ENCODE measurements at regions not wholly inside any gene's neighbourhood (a gene's known extent, or its start where the extent isn't known, plus 50 kb on each side); places are given as distances from the start of the nearest gene placed in this dataset.
A peak's percentile ranks its signal among the peaks of the same experiment; 100 is the strongest.

- in situ Hi-C loops (cut with MboI; ENCODE audit: low sequenced_read_pairs) (no loop called here), intact Hi-C loops (cut with micrococcal nuclease) (no loop called here), dilution Hi-C loops (cut with HindIII; ENCODE audit: low sequenced_read_pairs, unreplicated experiment) (no loop called here)
- Histone ChIP-seq H2AFZ (replicated peaks; ENCODE audit: low read length, poor library complexity) (no peak overlapping the region), H3K18ac (ENCODE audit: low read depth, low read length) (no peak overlapping the region), H3K56ac (ENCODE audit: extremely low read depth, insufficient read depth, low read length) (no peak overlapping the region), H3K36me3 (ENCODE audit: control insufficient read depth, insufficient read depth, low read length) (no peaks in the 10 kb centered on the region), H2AK9ac (replicated peaks; ENCODE audit: low read depth, low read length, poor library complexity) (no peak overlapping the region), H2BK5ac (ENCODE audit: low read depth, low read length, poor library complexity, severe bottlenecking) (no peak overlapping the region), H3K4me1 (ENCODE audit: control insufficient read depth, insufficient read depth, low read length) (peaks cover 18% of the 10 kb centered on the region), H2BK20ac (ENCODE audit: low read depth, low read length) (no peak overlapping the region), H3K14ac (replicated peaks; ENCODE audit: low read depth, low read length) (no peak overlapping the region), H2BK15ac (ENCODE audit: low read depth, low read length) (no peak overlapping the region), H3K27me3 (ENCODE audit: control insufficient read depth, insufficient read depth, low read length) (no peaks in the 10 kb centered on the region; the same call in 1 of the 2 replicates), H2AK5ac (ENCODE audit: low read depth, low read length) (peak overlapping the region; percentile 28), H3K79me1 (ENCODE audit: low read depth in 1 of 2, low read length in 2 of 2) (no peaks in the 10 kb centered on the region), H3K9ac (ENCODE audit: low read depth, low read length) (no peak overlapping the region), H4K8ac (ENCODE audit: low read depth in 2 of 2, low read length in 2 of 2) (no peak overlapping the region), H3K9me1 (ENCODE audit: insufficient read depth, low read length) (no peaks in the 10 kb centered on the region), H3K4me3 (ENCODE audit: insufficient read depth, low read depth, low read length) (no peak overlapping the region), H3K4me2 (ENCODE audit: low read depth, low read length) (no peak overlapping the region), H3K4ac (ENCODE audit: low read depth, low read length) (no peak overlapping the region), H3K9me3 (ENCODE audit: control insufficient read depth, insufficient read depth, low read length) (no peaks in the 10 kb centered on the region), H4K20me1 (ENCODE audit: insufficient read depth, low read length) (no peaks in the 10 kb centered on the region), H4K91ac (ENCODE audit: insufficient read depth, low read depth, low read length) (no peak overlapping the region), H3K23ac (ENCODE audit: low read depth, low read length) (no peak overlapping the region), H4K5ac (ENCODE audit: low read depth, low read length) (no peak overlapping the region), H2BK120ac (ENCODE audit: low read depth, low read length) (no peak overlapping the region), H3K27ac (ENCODE audit: insufficient read depth, low read length) (no peak overlapping the region)
- POLR2A ChIA-PET (ENCODE audit: unreplicated experiment) = no interaction called here
- 83% methylated on average over 6 of the region's 21 CpGs; no CpG with 5 or more reads in 1 of the 2 experiments for WGBS, 2 experiments (ENCODE audit: extremely low coverage in 2 of 2, insufficient read length in 1 of 2)
- CTCF ChIA-PET = no interaction called here
- BruUV-seq (replicated peaks) = no TSS peak
- no peak for TF ChIP-seq SMC3 (IDR thresholded peaks at IDR 0.05; ENCODE audit: low read depth, low read length)
- TF ChIP-seq RAD21 (IDR thresholded peaks at IDR 0.05; ENCODE audit: low read length) = no peak
- TF ChIP-seq CHD1 (IDR thresholded peaks at IDR 0.05; ENCODE audit: low read depth, low read length) = no peak
- no peak for TF ChIP-seq MAZ (IDR thresholded peaks at IDR 0.05; ENCODE audit: borderline replicate concordance, low read depth, low read length)
- no peak for TF ChIP-seq ELK1 (IDR thresholded peaks at IDR 0.05; ENCODE audit: borderline replicate concordance, low read depth, low read length)
- no peak for TF ChIP-seq CTCF (conservative IDR thresholded peaks at IDR 0.05; ENCODE audit: low read depth, low read length)
- TF ChIP-seq RFX5 (IDR thresholded peaks at IDR 0.05; ENCODE audit: low read depth, low read length) = no peak
- no peak for TF ChIP-seq MXI1 (IDR thresholded peaks at IDR 0.05; ENCODE audit: borderline replicate concordance, low read depth, low read length)
- no peak for TF ChIP-seq USF2 (IDR thresholded peaks at IDR 0.05; ENCODE audit: low read depth, low read length)
- TF ChIP-seq BHLHE40 (IDR thresholded peaks at IDR 0.05; ENCODE audit: low read depth, low read length) = no peak
- no peak for TF ChIP-seq RCOR1 (IDR thresholded peaks at IDR 0.05; ENCODE audit: insufficient replicate concordance, low read length)
- no peak for TF ChIP-seq NFE2L2 (IDR thresholded peaks at IDR 0.05; ENCODE audit: low read depth, low read length)
- TF ChIP-seq FOS (IDR thresholded peaks at IDR 0.05; ENCODE audit: low read depth, low read length) = no peak
- DNase-seq (no peak), ATAC-seq (ENCODE audit: low read depth) (no peak)
Measured at GRCh38 chr9:134234001-134234660, 69.8 kb upstream of the RNU6ATAC start.
